Keratinocyte (primary cell): ENCODE measurements at regions not wholly inside any gene's neighbourhood (a gene's known extent, or its start where the extent isn't known, plus 50 kb on each side); places are given as distances from the start of the nearest gene placed in this dataset.

Experiments
- DNase-seq: peaks from one replicate; pipeline ENCODE4 v3.0.0-alpha.2; 2011; ENCODE audit warnings: low read depth, missing footprints, low spot score
- FAIRE-seq: peaks from 2 replicates; lab custom pipeline; 2011; peaks lifted over from hg19 to GRCh38; lab: Jason Lieb, UNC
- H2AFZ ChIP-seq: 2 replicates; pipeline ENCODE4 v1.6.0; 2012; ENCODE audit warnings: low read length, control low read depth, inconsistent platforms; ENCODE audit not compliant: control insufficient read depth
- H3K27ac ChIP-seq: 2 replicates; pipeline ENCODE4 v1.5.1; 2011; ENCODE audit warnings: low read length; ENCODE audit not compliant: control insufficient read depth, insufficient read depth
- H3K27me3 ChIP-seq: 3 replicates; pipeline ENCODE4 v1.6.0; 2011; ENCODE audit warnings: low read length; ENCODE audit not compliant: control insufficient read depth, insufficient read depth; ENCODE audit errors: extremely low read depth
- H3K36me3 ChIP-seq, 2 experiments: 2 replicates in 1 of 2; 3 replicates in 1 of 2; pipeline ENCODE4 v1.5.1; 2011; ENCODE audit warnings: low read length in 2 of 2, mild to moderate bottlenecking in 1 of 2; ENCODE audit not compliant: control insufficient read depth in 2 of 2, insufficient read depth in 2 of 2; ENCODE audit errors: extremely low read depth in 1 of 2
- H3K4me1 ChIP-seq: 3 replicates; pipeline ENCODE4 v1.5.1; 2011; ENCODE audit warnings: low read length; ENCODE audit not compliant: control insufficient read depth, insufficient read depth; ENCODE audit errors: extremely low read depth
- H3K4me2 ChIP-seq: 3 replicates; pipeline ENCODE4 v1.6.0; 2011; ENCODE audit warnings: low read depth, low read length; ENCODE audit not compliant: control insufficient read depth, insufficient read depth; ENCODE audit errors: extremely low read depth
- H3K4me3 ChIP-seq, 3 experiments: fragments of 200-600 bp in 1 of 3; sonication (generic) in 1 of 3; 2 replicates in 2 of 3; 3 replicates in 1 of 3; pipeline ENCODE4 v1.5.1; 2011 to 2016; ENCODE audit warnings: low read length in 3 of 3, mild to moderate bottlenecking in 3 of 3, control low read depth in 2 of 3, inconsistent platforms in 1 of 3, low read depth in 1 of 3, mixed read lengths in 1 of 3, mixed run types in 1 of 3, moderate library complexity in 1 of 3; ENCODE audit not compliant: control insufficient read depth in 2 of 3, insufficient read depth in 2 of 3; ENCODE audit errors: extremely low read depth in 1 of 3
- H3K79me2 ChIP-seq: 2 replicates; pipeline ENCODE4 v1.6.0; 2012; ENCODE audit warnings: low read length; ENCODE audit not compliant: control insufficient read depth, insufficient read depth
- H3K9ac ChIP-seq: 3 replicates; pipeline ENCODE4 v1.6.0; 2011; ENCODE audit warnings: low read length; ENCODE audit not compliant: control insufficient read depth, insufficient read depth; ENCODE audit errors: extremely low read depth
- H3K9me1 ChIP-seq: 3 replicates; pipeline ENCODE4 v1.6.0; 2011; ENCODE audit warnings: low read length; ENCODE audit not compliant: control insufficient read depth, insufficient read depth; ENCODE audit errors: extremely low read depth
- H3K9me3 ChIP-seq: 2 replicates; pipeline ENCODE4 v1.5.1; 2012; ENCODE audit warnings: low read depth, low read length; ENCODE audit not compliant: control insufficient read depth
- H4K20me1 ChIP-seq: 3 replicates; pipeline ENCODE4 v1.6.0; 2011; ENCODE audit warnings: low read length; ENCODE audit not compliant: control insufficient read depth, insufficient read depth; ENCODE audit errors: extremely low read depth
- CTCF ChIP-seq, 3 experiments: IDR thresholded peaks in 1 of 3; conservative IDR thresholded peaks in 1 of 3; optimal IDR thresholded peaks in 1 of 3; 2 replicates in 2 of 3; 3 replicates in 1 of 3; pipeline versions ENCODE3 to v1.5.1; 2011; ENCODE audit warnings: low read length in 3 of 3, mild to moderate bottlenecking in 3 of 3, moderate library complexity in 2 of 3, control low read depth in 1 of 3, inconsistent platforms in 1 of 3; ENCODE audit not compliant: insufficient read depth in 2 of 3; ENCODE audit errors: extremely low read depth in 1 of 3
- EZH2 ChIP-seq: IDR thresholded peaks from one replicate; pipeline ENCODE4 v1.6.1; 2012; ENCODE audit warnings: inconsistent platforms, mild to moderate bottlenecking, low read length, moderate library complexity
- dilution Hi-C: fragments of 300-500 bp; cut with MboI; formaldehyde crosslinking; loops from one replicate; pipeline ENCODE4 v1.7.0; 2020; ENCODE audit warnings: low sequenced_read_pairs; ENCODE audit not compliant: extremely low pct_ligation_motif_present

- dilution Hi-C loops: no loop called here
Observed at GRCh38 chr1:239197871-239198270, 188.5 kb upstream of the CHRM3 start.

GRCh38 chr1:239189998-239190512, 196.3 kb upstream of the CHRM3 start:
- Histone ChIP-seq H3K4me1 (no peaks in the 10 kb centered on the region), H3K9ac (no peak overlapping the region), H3K4me3 (no peak overlapping the region), H2AFZ (no peak overlapping the region), H3K27ac (no peak overlapping the region), H3K79me2 (no peaks in the 10 kb centered on the region), H3K9me1 (no peaks in the 10 kb centered on the region), H3K4me2 (no peak overlapping the region), H4K20me1 (no peaks in the 10 kb centered on the region), H3K36me3 (no peaks in the 10 kb centered on the region), H3K27me3 (no peaks in the 10 kb centered on the region), H3K9me3 (no peaks in the 10 kb centered on the region)
- dilution Hi-C loops: no loop called here
- TF ChIP-seq EZH2 (no peak), CTCF (optimal IDR thresholded peaks at IDR 0.05 in 1 of 3, IDR thresholded peaks at IDR 0.05 in 1 of 3, conservative IDR thresholded peaks at IDR 0.05 in 1 of 3; ENCODE audit: extremely low read depth in 1 of 3, insufficient read depth in 2 of 3, low read length in 3 of 3) (no peak)
- no peak for FAIRE-seq
- no peak for DNase-seq

More at GRCh38 chr1:239197871-239198270, 188.5 kb upstream of the CHRM3 start:
- H3K9me1 ChIP-seq: no peaks in the 10 kb centered on the region
- no peak for TF ChIP-seq CTCF (optimal IDR thresholded peaks at IDR 0.05 in 1 of 3, IDR thresholded peaks at IDR 0.05 in 1 of 3, conservative IDR thresholded peaks at IDR 0.05 in 1 of 3; ENCODE audit: extremely low read depth in 1 of 3, insufficient read depth in 2 of 3, low read length in 3 of 3)
- TF ChIP-seq EZH2: no peak
- DNase-seq: no peak
- no peak overlapping the region for H2AFZ ChIP-seq
- no peak for FAIRE-seq
- no peak overlapping the region for H3K4me3 ChIP-seq
- no peaks in the 10 kb centered on the region for H4K20me1 ChIP-seq
- no peaks in the 10 kb centered on the region for H3K4me1 ChIP-seq
- peaks cover 2% of the 10 kb centered on the region for H3K9me3 ChIP-seq
- H3K79me2 ChIP-seq: no peaks in the 10 kb centered on the region
- H3K27me3 ChIP-seq: no peaks in the 10 kb centered on the region
- H3K9ac ChIP-seq: no peak overlapping the region
- H3K4me2 ChIP-seq: no peak overlapping the region
- no peak overlapping the region for H3K27ac ChIP-seq
- no peaks in the 10 kb centered on the region for H3K36me3 ChIP-seq
